Activated CD8-positive, alpha-beta T cell treated with anti-CD3 and anti-CD28 coated beads, Interleukin-2, amount 10 ng/mL, durations not matched to agents 7 days and 5 days (primary cell): ENCODE measurements at regions not wholly inside any gene's neighbourhood (a gene's known extent, or its start where the extent isn't known, plus 50 kb on each side); places are given as distances from the start of the nearest gene placed in this dataset.

Experiments
- ATAC-seq: fragments of 150-1000 bp; cut with Tn5 transposase; one replicate; pipeline ENCODE4 v1.10.0; 2021; ENCODE audit warnings: moderate library complexity
- CTCF ChIA-PET: fragments of 350-600 bp; sonication (Branson Sonifier 250); formaldehyde crosslinking; loops from one replicate; lab custom pipeline; 2021; ENCODE audit warnings: antibody characterized with exemption; lab: Charles Lee
- POLR2A ChIA-PET: fragments of 350-600 bp; sonication (Branson Sonifier 250); formaldehyde crosslinking; loops from one replicate; lab custom pipeline; 2021; ENCODE audit warnings: antibody characterized with exemption; lab: Charles Lee
- DNase-seq: peaks from one replicate; pipeline ENCODE4 v3.0.0-alpha.2; 2020
- H3K27ac Mint-ChIP-seq: one replicate; pipeline ENCODE4 v1.8.0; 2021; ENCODE audit warnings: mild to moderate bottlenecking, mixed read lengths
- H3K27me3 Mint-ChIP-seq: one replicate; pipeline ENCODE4 v1.8.0; 2021; ENCODE audit warnings: low read depth, mixed read lengths
- H3K36me3 Mint-ChIP-seq: one replicate; pipeline ENCODE4 v1.8.0; 2021; ENCODE audit warnings: low read depth, mixed read lengths
- H3K4me1 Mint-ChIP-seq: one replicate; pipeline ENCODE4 v1.8.0; 2021; ENCODE audit warnings: low read depth, mixed read lengths
- H3K4me3 Mint-ChIP-seq: one replicate; pipeline ENCODE4 v1.8.0; 2021; ENCODE audit warnings: mild to moderate bottlenecking, mixed read lengths
- H3K9me3 Mint-ChIP-seq: one replicate; pipeline ENCODE4 v1.8.0; 2022; ENCODE audit warnings: mixed read lengths; ENCODE audit not compliant: insufficient read depth

DNA sequence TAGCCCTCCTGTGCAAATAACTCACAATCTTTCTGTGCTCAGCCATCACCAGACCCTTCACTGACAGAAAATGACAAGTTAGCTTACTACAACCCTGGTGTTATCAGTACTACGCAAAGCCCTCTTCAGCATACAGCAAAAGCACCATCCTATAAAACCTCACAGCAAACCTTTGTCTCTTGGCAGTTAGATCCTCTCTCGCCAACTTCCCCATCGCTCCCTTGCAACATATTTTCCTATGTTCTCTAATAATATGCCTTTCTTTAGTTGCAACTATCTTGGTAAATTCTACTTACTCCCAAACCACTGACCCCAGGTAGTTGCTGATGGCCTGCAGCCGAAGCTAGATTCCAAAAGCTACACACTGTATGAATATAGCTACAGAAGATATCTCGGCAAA is 856.9 kb upstream of the FRG1 start:
- Mint-ChIP-seq H3K27me3 (no peaks in the 10 kb centered on the region), H3K4me3 (no peak overlapping the region), H3K27ac (no peak overlapping the region), H3K4me1 (no peaks in the 10 kb centered on the region), H3K9me3 (peaks cover 14% of the 10 kb centered on the region), H3K36me3 (no peaks in the 10 kb centered on the region)
- no peak for ATAC-seq
- no peak for DNase-seq
- ChIA-PET CTCF (no interaction called here), POLR2A (no interaction called here)

DNA sequence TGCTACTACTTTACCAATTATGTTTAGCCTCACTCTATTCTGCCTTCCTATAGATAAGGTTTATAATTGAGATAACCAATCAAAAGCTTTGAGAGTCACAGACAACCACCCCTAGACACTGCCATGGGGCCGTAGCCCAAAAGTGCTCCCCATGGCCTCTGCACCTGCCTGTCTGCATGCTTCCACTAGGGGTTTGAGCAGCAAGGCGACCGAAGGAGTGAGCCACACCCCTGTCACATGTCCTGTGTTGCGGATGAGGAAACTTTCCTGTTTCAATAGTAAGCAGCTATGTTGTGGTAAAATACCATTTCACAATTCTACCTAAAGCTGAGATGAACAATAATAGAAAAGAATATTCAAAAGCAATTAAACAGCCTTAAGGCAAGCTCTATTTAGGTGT is 856.0 kb upstream of the FRG1 start:
- no peak overlapping the region for H3K4me3 Mint-ChIP-seq
- no peaks in the 10 kb centered on the region for H3K27me3 Mint-ChIP-seq
- H3K9me3 Mint-ChIP-seq: peaks cover 12% of the 10 kb centered on the region
- H3K36me3 Mint-ChIP-seq: no peaks in the 10 kb centered on the region
- H3K27ac Mint-ChIP-seq: no peak overlapping the region
- DNase-seq (no peak), ATAC-seq (no peak)
- H3K4me1 Mint-ChIP-seq: no peaks in the 10 kb centered on the region
- ChIA-PET POLR2A (no interaction called here), CTCF (no interaction called here)

DNA sequence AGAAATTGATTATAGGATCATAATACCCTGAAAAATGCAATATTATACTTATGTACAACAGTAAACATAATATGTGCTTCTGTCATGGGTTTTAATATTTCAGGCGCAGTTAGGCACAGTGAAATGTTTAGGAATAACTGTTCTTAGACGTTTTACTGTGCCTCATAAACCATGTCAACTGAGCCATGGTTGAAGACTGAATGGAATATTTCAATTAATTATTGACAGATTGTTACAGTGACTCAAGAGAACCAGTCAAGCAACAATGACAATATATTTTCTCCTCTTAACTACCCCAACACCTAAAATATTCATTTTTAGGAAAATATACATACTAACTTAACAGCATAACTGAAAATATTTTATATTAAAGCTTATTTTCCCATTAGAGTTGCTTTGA is 852.7 kb upstream of the FRG1 start:
- Mint-ChIP-seq H3K36me3 (no peaks in the 10 kb centered on the region), H3K27me3 (no peaks in the 10 kb centered on the region), H3K9me3 (peaks cover 14% of the 10 kb centered on the region), H3K4me1 (no peaks in the 10 kb centered on the region), H3K4me3 (no peak overlapping the region), H3K27ac (no peak overlapping the region)
- DNase-seq (no peak), ATAC-seq (no peak)
- ChIA-PET CTCF (no interaction called here), POLR2A (no interaction called here)

DNA sequence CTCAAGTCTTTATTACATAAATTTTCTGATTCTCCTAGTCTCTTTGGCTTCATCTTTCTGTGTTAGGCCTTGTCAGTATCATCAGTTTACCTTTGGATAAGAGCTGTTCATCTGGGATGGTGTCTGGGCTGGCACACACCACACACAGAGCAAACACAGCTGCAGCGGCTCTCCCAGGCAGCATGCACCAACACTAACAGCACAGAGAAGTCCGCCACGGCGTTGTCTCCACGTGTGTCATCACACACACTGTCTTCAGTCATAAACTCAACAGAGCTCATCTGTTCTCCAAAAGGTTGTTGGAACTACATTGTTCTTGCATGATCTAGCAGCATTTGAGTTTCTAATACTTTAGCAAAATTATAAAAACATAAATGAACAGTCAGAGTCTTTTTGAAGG is 851.9 kb upstream of the FRG1 start:
- CTCF ChIA-PET: no interaction called here
- H3K9me3 Mint-ChIP-seq: peaks cover 14% of the 10 kb centered on the region

DNA sequence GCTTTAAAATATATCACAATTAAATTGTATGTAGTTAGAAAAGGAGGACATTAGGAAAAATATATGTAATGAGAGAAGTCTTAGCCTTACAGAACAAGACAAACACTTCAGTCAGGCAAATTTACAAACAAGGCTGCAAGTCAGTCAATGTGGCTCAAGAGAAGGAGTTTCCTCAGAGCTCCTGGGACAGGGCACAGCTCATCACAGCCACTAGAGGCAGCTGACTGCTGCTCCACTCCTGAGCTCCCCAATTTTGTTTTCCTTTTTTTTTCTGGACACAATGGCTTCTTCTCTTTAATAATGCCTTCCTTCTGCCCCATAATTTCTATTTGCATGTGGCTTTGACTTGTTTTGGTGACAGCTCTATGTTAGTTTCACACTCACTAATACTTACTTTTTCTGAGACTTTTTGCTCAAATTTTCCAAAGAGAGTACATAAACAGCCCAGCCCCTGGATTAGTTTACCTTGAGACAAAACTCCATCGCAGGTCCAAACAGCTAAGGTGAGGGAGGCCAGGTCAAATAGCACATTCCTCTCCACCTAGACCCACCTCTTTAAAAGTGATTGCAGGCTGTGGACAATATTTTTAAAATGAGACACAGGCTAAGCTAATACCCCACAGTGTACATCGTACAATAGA is 850.4 kb upstream of the FRG1 start:
- POLR2A ChIA-PET: no interaction called here

More for the DNA sequence above, 851.9 kb upstream of the FRG1 start:
- DNase-seq (no peak), ATAC-seq (no peak)
- no peaks in the 10 kb centered on the region for H3K4me1 Mint-ChIP-seq
- no peak overlapping the region for H3K27ac Mint-ChIP-seq
- no peaks in the 10 kb centered on the region for H3K36me3 Mint-ChIP-seq
- no peaks in the 10 kb centered on the region for H3K27me3 Mint-ChIP-seq
- no peak overlapping the region for H3K4me3 Mint-ChIP-seq
- POLR2A ChIA-PET: no interaction called here

DNA sequence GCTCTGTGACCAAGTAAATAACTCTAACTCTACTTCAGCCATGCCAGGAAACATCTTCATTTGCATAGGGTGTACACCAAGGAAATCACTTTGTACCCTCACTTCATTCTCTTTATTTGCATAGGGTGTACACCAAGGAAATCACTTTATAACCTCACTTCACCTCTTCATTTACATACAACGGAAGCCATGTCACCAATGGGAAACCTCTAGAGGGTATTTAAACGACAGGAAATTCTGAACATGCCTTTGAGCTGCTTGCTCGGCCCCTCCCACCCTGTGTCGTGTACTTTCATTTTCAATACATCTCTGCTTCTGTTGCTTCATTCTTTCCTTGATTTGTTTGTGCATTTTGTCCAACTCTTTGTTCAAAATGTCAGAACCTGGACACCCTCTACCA is 848.1 kb upstream of the FRG1 start:
- Mint-ChIP-seq H3K4me3 (no peak overlapping the region), H3K36me3 (no peaks in the 10 kb centered on the region), H3K9me3 (peaks cover 21% of the 10 kb centered on the region), H3K4me1 (no peaks in the 10 kb centered on the region), H3K27ac (no peak overlapping the region), H3K27me3 (no peaks in the 10 kb centered on the region)
- ChIA-PET CTCF (no interaction called here), POLR2A (interaction anchor here (0.6 kb wide), 1 partner anchor 764 kb away, joined by 3 read pairs; no protein-coding TSS in a partner anchor)
- ATAC-seq (no peak), DNase-seq (no peak)

More for the DNA sequence above, 850.4 kb upstream of the FRG1 start:
- no peak overlapping the region for H3K27ac Mint-ChIP-seq
- no peaks in the 10 kb centered on the region for H3K4me1 Mint-ChIP-seq
- peaks cover 15% of the 10 kb centered on the region for H3K9me3 Mint-ChIP-seq
- no peak for ATAC-seq
- CTCF ChIA-PET: interaction anchor here (0.7 kb wide), 1 partner anchor 129 kb away, joined by 4 read pairs; no protein-coding TSS in a partner anchor
- no peaks in the 10 kb centered on the region for H3K36me3 Mint-ChIP-seq
- DNase-seq: no peak
- H3K4me3 Mint-ChIP-seq: no peak overlapping the region
- no peaks in the 10 kb centered on the region for H3K27me3 Mint-ChIP-seq

DNA sequence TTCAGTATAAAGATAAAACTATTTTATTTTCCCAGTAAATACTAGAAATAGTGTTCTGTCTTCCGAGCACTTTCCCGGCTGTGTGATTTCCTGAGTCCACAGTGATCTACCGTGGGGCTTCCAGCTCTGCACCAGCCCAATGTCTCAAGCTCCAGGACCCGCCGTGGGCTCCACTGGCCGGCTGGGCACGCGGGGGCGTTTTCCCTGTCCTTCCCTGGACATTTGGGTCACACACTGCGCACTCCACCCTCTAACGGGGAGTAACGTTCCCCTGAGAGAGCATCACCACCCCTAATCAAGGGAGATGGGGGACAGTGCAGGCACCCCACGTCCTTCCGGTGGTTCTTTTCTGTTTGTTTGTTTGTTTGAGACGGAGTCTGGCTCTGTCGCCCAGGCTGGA is 844.6 kb upstream of the FRG1 start:
- no peak overlapping the region for H3K27ac Mint-ChIP-seq
- no peaks in the 10 kb centered on the region for H3K36me3 Mint-ChIP-seq
- DNase-seq: no peak
- H3K27me3 Mint-ChIP-seq: no peaks in the 10 kb centered on the region
- H3K9me3 Mint-ChIP-seq: peaks cover 15% of the 10 kb centered on the region
- ChIA-PET POLR2A (no interaction called here), CTCF (no interaction called here)
- H3K4me3 Mint-ChIP-seq: no peak overlapping the region
- ATAC-seq: no peak
- no peaks in the 10 kb centered on the region for H3K4me1 Mint-ChIP-seq

DNA sequence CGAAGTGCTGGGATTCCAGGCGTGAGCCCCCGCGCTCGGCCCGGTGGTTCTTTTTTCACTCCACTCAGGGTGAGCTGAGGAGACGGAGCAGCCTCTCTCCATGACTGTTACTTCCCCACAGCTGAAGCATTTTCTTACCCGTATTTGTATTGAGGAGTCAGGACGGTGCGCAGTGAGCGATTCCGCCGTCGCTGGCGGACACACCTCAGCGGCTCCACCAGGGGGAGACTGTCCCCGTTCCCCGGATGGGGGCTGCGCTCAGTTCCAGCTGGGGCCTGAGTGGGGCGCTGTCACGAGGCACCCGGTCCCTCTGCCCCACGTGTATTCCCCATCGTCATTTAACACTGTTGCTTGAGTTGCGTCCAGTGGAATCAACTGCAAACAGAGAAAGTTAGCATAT is 844.0 kb upstream of the FRG1 start:
- CTCF ChIA-PET: no interaction called here
- Mint-ChIP-seq H3K27ac (no peak overlapping the region), H3K27me3 (no peaks in the 10 kb centered on the region), H3K36me3 (no peaks in the 10 kb centered on the region), H3K4me3 (no peak overlapping the region), H3K9me3 (peaks cover 14% of the 10 kb centered on the region), H3K4me1 (no peaks in the 10 kb centered on the region)
- POLR2A ChIA-PET: no interaction called here
- no peak for ATAC-seq
- no peak for DNase-seq

DNA sequence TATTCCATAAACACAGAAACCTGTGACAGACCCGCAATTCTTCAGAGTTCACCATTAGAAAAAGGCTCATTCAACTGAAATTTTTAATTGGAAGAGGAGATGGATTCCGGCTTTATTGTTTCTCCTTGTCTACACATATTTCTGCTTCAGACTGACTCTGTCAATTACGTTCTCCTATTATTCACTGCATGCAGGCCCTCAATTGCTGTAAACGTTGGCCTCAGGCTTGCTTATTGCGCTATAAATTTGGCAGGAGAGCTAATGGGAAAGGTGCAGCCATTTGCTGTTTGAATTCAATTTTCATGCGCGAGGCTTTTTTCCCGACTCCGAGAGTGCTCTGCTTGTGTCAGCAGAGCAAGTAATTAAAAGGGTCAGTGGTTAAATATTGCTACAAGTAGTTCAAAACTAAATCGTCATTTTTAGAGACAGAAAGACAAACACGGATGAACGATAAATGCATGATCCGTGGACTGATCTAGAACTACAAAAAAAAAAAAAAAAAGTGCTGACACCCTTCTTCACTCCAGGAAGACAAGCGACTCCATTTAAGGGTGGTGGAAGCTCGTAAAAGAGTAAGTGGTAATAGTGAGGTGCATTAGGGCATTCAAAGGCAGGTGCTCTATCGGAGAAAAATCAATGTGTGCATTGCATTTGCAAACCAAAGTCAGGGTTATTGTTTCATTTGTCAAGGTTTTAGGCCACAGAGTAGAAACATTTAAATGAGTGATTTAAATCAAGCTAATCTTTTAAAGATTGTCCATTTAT is 841.6 kb upstream of the FRG1 start:
- Mint-ChIP-seq H3K36me3 (no peaks in the 10 kb centered on the region), H3K4me1 (no peaks in the 10 kb centered on the region), H3K9me3 (peaks cover 14% of the 10 kb centered on the region), H3K4me3 (no peak overlapping the region), H3K27me3 (no peaks in the 10 kb centered on the region), H3K27ac (no peak overlapping the region)
- ATAC-seq (no peak), DNase-seq (no peak)
- ChIA-PET POLR2A (no interaction called here), CTCF (no interaction called here)

DNA sequence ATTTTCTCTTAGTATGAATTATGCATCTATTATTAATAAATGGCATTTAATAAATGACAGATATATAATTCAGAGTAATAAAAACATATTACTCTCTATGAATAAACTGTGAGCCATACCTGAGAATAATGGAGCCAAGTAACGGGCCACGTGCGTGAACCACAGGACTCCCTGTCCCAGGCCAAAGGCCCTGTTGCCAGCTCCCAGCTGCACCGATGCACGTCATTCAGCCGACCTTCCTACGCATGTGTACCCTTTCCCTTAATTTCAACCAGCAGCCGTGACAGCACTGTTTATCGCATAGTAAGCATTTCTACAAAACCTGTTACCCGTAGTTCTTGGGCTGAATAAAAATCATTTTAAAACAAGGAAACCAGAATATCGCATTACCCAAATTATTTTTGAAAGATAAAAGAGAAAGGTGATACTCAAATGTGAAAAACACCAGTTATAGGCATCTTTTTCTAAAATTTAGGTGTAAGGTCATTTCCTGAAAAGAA is 827.2 kb upstream of the FRG1 start:
- CTCF ChIA-PET: no interaction called here
- POLR2A ChIA-PET: no interaction called here
- H3K4me3 Mint-ChIP-seq: no peak overlapping the region
- ATAC-seq (no peak), DNase-seq (no peak)
- H3K36me3 Mint-ChIP-seq: no peaks in the 10 kb centered on the region
- no peaks in the 10 kb centered on the region for H3K4me1 Mint-ChIP-seq
- H3K9me3 Mint-ChIP-seq: peaks cover 25% of the 10 kb centered on the region
- H3K27ac Mint-ChIP-seq: no peak overlapping the region
- H3K27me3 Mint-ChIP-seq: no peaks in the 10 kb centered on the region

DNA sequence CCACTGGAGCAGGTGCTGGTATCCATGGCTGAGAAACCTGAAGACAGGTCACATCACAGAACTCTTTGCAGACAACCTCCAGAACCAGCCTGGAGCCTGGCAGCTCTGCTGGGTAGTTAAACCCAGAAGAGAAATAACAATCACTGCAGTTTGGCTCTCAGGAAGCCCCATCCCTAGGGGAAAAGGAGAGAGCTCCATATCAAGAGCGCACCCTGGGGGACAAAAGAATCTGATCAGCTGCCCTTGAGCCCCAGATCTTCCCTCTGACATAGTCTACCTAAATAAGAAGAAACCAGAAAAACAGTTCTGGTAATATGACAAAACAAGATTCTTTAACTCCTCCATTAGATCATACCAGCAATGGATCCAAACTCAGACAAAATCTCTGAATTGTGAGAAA is 823.2 kb upstream of the FRG1 start:
- Mint-ChIP-seq H3K4me1 (no peaks in the 10 kb centered on the region), H3K9me3 (peaks cover 30% of the 10 kb centered on the region), H3K27me3 (no peaks in the 10 kb centered on the region), H3K4me3 (no peak overlapping the region), H3K27ac (no peak overlapping the region), H3K36me3 (no peaks in the 10 kb centered on the region)
- ATAC-seq (no peak), DNase-seq (no peak)
- CTCF ChIA-PET: no interaction called here
- POLR2A ChIA-PET: no interaction called here

DNA sequence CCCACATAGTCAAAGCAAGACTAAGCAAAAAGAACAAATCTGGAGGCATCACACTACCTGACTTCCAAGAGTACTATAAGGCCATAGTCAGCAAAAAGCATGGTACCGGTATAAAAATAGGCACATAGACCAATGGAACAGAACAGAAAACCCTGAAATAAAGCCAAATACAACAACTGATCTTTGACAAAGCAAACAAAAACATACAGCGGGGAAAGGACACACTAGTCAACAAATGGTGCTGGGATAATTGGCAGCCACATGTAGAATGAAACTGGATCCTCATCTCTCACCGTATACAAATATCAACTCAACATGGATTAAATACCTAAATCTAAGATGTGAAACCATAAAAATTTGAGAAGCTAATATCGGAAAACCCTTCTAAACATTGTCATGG is 819.3 kb upstream of the FRG1 start:
- POLR2A ChIA-PET: no interaction called here
- DNase-seq: no peak
- Mint-ChIP-seq H3K27me3 (no peaks in the 10 kb centered on the region), H3K9me3 (peaks cover 38% of the 10 kb centered on the region), H3K4me1 (no peaks in the 10 kb centered on the region), H3K36me3 (no peaks in the 10 kb centered on the region), H3K27ac (no peak overlapping the region), H3K4me3 (no peak overlapping the region)
- CTCF ChIA-PET: no interaction called here
- no peak for ATAC-seq
